Osteoblast (primary cell): ENCODE measurements at regions not wholly inside any gene's neighbourhood (a gene's known extent, or its start where the extent isn't known, plus 50 kb on each side); places are given as distances from the start of the nearest gene placed in this dataset.

Experiments used
- DNase-seq: peaks from one replicate; pipeline ENCODE4 v3.0.0; 2011; ENCODE audit warnings: low spot score, mixed read lengths; ENCODE audit not compliant: insufficient read length; ENCODE audit errors: missing footprints
- H2AFZ ChIP-seq: 2 replicates; pipeline ENCODE4 v1.6.0; 2011; ENCODE audit warnings: mild to moderate bottlenecking, low read length
- H3K27ac ChIP-seq: 2 replicates; pipeline ENCODE4 v1.5.1; 2011; ENCODE audit warnings: mild to moderate bottlenecking, low read depth, low read length, moderate library complexity
- H3K27me3 ChIP-seq: 2 replicates; pipeline ENCODE4 v1.6.0; 2012; ENCODE audit warnings: mild to moderate bottlenecking, control low read depth, inconsistent platforms, low read length, moderate library complexity; ENCODE audit not compliant: insufficient read depth
- H3K36me3 ChIP-seq: 2 replicates; pipeline ENCODE4 v1.5.1; 2011; ENCODE audit warnings: mild to moderate bottlenecking, low read length, control low read depth, moderate library complexity; ENCODE audit not compliant: insufficient read depth
- H3K4me1 ChIP-seq: 2 replicates; pipeline ENCODE4 v1.5.1; 2011; ENCODE audit warnings: mild to moderate bottlenecking, low read length, control low read depth, moderate library complexity; ENCODE audit not compliant: insufficient read depth
- H3K4me2 ChIP-seq: 2 replicates; pipeline ENCODE4 v1.6.0; 2011; ENCODE audit warnings: mild to moderate bottlenecking, low read length; ENCODE audit not compliant: insufficient read depth
- H3K4me3 ChIP-seq: fragments of 200-600 bp; sonication (generic); 3 replicates; pipeline ENCODE4 v1.5.1; 2012; ENCODE audit warnings: mild to moderate bottlenecking, low read length, inconsistent platforms; ENCODE audit not compliant: insufficient read depth
- H3K79me2 ChIP-seq: 2 replicates; pipeline ENCODE4 v1.6.0; 2012; ENCODE audit warnings: mild to moderate bottlenecking, low read length, control low read depth, inconsistent platforms; ENCODE audit not compliant: insufficient read depth
- H3K9me3 ChIP-seq: 2 replicates; pipeline ENCODE4 v1.5.1; 2011; ENCODE audit warnings: low read depth, low read length, control low read depth
- H4K20me1 ChIP-seq: 2 replicates; pipeline ENCODE4 v1.6.0; 2012; ENCODE audit warnings: mild to moderate bottlenecking, low read length, control low read depth; ENCODE audit not compliant: insufficient read depth
- TF ChIP-seq, protein P1 (sequence below): IDR thresholded peaks from 2 replicates; pipeline ENCODE4 v1.5.1; 2011; ENCODE audit warnings: mild to moderate bottlenecking, low read depth, low read length, moderate library complexity; ENCODE audit errors: extremely low read depth

DNA sequence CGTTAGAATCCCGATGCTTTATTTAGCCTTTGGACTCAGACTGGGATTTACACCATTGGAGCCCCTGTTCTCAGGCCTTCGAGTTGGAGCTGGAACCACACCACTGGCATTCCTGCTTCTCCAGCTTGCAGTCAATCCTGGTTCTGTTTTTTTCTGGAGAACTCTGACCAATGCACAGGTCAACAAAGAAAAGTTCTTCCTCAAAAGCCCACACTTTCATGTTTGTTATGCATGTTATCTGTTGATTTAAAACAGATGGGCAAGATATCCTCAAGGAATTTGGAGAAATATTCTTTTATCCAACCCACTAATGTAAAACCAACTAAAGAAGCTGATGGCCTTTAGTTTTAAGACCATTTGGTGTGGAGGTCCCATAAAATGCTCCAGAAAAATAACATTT is 205.7 kb downstream of the ANKRD60 start:
- no peak for DNase-seq
- no peaks in the 10 kb centered on the region for H3K79me2 ChIP-seq
- H3K27me3 ChIP-seq: no peaks in the 10 kb centered on the region
- no peaks in the 10 kb centered on the region for H3K9me3 ChIP-seq
- no peak overlapping the region for H3K4me2 ChIP-seq
- no peak overlapping the region for H3K4me3 ChIP-seq
- peaks cover 15% of the 10 kb centered on the region for H3K4me1 ChIP-seq
- no peak overlapping the region for H2AFZ ChIP-seq
- TF ChIP-seq, protein P1, sequence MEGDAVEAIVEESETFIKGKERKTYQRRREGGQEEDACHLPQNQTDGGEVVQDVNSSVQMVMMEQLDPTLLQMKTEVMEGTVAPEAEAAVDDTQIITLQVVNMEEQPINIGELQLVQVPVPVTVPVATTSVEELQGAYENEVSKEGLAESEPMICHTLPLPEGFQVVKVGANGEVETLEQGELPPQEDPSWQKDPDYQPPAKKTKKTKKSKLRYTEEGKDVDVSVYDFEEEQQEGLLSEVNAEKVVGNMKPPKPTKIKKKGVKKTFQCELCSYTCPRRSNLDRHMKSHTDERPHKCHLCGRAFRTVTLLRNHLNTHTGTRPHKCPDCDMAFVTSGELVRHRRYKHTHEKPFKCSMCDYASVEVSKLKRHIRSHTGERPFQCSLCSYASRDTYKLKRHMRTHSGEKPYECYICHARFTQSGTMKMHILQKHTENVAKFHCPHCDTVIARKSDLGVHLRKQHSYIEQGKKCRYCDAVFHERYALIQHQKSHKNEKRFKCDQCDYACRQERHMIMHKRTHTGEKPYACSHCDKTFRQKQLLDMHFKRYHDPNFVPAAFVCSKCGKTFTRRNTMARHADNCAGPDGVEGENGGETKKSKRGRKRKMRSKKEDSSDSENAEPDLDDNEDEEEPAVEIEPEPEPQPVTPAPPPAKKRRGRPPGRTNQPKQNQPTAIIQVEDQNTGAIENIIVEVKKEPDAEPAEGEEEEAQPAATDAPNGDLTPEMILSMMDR: no peak
- no peaks in the 10 kb centered on the region for H4K20me1 ChIP-seq
- H3K27ac ChIP-seq: no peak overlapping the region
- H3K36me3 ChIP-seq: no peaks in the 10 kb centered on the region

DNA sequence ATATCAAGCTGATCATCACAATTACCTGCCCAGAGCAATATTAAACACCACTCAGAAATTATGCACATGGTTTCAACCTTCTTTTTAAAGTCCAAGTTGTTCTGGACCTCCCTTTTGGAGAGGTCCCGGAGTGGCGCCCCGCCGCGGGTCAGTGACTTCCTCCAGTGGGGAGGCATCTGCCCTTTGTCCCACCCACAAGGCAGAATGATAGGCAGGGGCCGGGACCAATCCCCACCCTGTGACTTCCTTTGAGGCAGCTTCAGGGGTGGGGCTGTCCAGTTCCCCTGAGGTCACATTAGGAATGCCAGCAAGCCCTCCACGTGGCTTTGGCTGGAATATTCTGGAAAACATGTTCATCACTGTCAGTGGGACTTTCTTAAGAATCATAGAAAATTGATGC is 207.0 kb downstream of the ANKRD60 start:
- no peaks in the 10 kb centered on the region for H3K27me3 ChIP-seq
- no peaks in the 10 kb centered on the region for H3K36me3 ChIP-seq
- peaks cover 23% of the 10 kb centered on the region for H3K4me1 ChIP-seq
- no peaks in the 10 kb centered on the region for H4K20me1 ChIP-seq
- no peak for DNase-seq
- no peaks in the 10 kb centered on the region for H3K9me3 ChIP-seq
- no peak overlapping the region for H3K4me3 ChIP-seq
- no peak overlapping the region for H2AFZ ChIP-seq
- no peaks in the 10 kb centered on the region for H3K79me2 ChIP-seq
- H3K4me2 ChIP-seq: no peak overlapping the region
- H3K27ac ChIP-seq: no peak overlapping the region
- TF ChIP-seq, protein P1: no peak

DNA sequence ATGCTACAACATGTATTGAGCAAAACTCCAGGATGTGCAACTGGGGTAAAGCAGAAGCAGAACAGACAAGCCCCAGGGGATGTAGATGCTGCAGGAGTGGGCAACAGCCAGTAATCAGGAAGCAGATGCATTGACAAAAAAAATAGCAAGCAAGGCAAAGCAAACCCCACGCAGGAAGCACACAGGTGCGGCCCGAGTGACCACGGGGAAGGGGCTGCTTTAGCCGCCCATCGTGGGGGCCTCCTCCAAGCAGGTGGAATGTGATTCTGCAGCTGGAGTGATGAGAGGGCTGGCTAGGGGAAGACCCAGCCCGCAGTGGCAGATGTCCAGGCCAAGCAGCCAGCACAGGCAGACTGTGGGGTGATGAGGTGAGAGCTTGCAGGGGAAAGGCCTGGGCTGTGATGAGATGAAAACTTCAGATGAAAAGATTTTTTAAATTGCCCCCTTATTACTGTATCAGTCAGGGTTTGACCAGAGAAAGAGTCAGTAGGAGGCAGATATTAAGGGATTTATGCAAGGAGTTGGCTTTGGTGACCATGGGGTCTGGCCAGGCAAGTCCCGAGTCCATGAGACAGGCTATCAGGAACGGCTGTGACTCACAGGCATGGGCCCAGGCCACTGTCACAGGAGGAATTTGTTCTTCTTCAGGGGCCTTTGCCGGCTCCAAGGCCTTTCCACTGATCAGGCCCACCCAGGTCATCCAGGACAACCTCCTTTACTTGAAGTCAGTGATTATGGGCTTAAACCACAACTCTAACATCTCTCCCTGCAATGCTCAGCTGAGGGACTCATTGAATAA is 207.6 kb downstream of the ANKRD60 start:
- no peaks in the 10 kb centered on the region for H3K36me3 ChIP-seq
- no peak overlapping the region for H3K27ac ChIP-seq
- no peak overlapping the region for H2AFZ ChIP-seq
- H3K79me2 ChIP-seq: no peaks in the 10 kb centered on the region
- no peak for DNase-seq
- H3K9me3 ChIP-seq: no peaks in the 10 kb centered on the region
- no peak overlapping the region for H3K4me3 ChIP-seq
- no peaks in the 10 kb centered on the region for H4K20me1 ChIP-seq
- H3K4me2 ChIP-seq: no peak overlapping the region
- peaks cover 23% of the 10 kb centered on the region for H3K4me1 ChIP-seq
- no peaks in the 10 kb centered on the region for H3K27me3 ChIP-seq
- TF ChIP-seq, protein P1: no peak

DNA sequence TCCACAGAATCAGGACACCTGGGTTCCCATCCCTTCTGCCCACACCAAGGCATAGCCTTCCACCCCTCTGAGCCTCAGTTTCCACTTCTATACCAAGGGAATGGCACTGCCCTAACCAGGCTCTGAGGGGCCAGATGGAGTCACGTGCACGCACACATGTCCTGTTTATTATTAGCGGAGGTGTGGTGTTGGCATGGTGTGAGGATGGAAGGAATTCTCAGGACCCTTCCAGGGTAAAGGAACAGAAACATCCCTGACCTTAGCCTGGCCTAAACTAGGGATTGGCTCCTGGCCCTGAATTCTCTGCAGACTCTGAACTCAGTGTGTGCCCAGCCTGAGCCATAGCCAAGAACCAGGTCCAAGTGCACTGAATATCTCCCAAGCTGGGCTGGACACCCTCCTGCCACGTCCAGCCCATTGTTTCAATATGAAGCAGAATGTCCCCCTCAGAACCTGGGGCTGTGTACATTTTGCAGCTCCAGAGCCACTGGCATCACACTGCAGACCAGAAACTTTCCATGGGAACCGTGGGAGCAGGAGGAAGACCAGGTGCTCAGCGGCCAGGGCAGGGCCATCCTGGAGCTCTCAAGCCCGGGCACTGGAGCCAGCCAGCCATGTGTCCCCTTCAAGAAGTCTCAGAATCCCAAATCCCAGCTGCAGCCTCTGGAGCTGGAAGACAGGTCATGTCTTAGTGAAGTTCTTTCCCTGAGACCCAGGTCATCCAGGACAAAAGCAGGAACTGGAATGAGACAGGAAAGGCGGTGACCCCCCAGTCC is 208.4 kb downstream of the ANKRD60 start:
- Histone ChIP-seq H3K79me2 (no peaks in the 10 kb centered on the region), H2AFZ (no peak overlapping the region), H4K20me1 (no peaks in the 10 kb centered on the region), H3K4me1 (peaks cover 23% of the 10 kb centered on the region), H3K4me2 (no peak overlapping the region), H3K36me3 (no peaks in the 10 kb centered on the region), H3K27ac (no peak overlapping the region), H3K4me3 (no peak overlapping the region), H3K9me3 (no peaks in the 10 kb centered on the region), H3K27me3 (no peaks in the 10 kb centered on the region)
- no peak for DNase-seq
- TF ChIP-seq, protein P1: no peak
